GM18867 (cell line): ENCODE measurements at regions not wholly inside any gene's neighbourhood (a gene's known extent, or its start where the extent isn't known, plus 50 kb on each side); places are given as distances from the start of the nearest gene placed in this dataset.

Experiments used
- ATAC-seq: cut with Tn5 transposase; IDR thresholded peaks from one replicate; pipeline ENCODE4 v1.9.1; 2021; ENCODE audit warnings: mild to moderate bottlenecking, moderate library complexity; ENCODE audit not compliant: unreplicated experiment

DNA sequence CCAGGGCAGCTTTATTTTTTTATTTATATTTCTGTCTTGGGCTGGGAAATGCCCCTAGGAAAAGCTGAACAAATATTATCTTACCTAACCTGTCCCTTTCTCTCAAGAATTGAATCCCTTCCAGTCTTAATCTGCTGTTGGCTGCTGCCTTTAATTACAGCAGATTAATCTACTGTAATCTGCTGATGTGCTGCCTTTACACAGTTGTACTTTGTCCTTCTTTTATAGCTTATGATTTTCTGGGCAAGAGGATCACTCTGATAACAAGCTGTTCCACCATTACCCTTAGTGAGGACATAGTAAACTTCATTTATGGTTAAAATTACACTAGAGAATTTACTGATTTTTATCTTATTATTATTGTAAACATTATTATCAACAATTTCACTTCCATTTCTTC is 234.5 kb upstream of the MAN1A1 start:
- ATAC-seq: no peak

- no peak for ATAC-seq
These were observed 231.7 kb upstream of the MAN1A1 start for GRCh38 chr6:119581220-119581619.

DNA sequence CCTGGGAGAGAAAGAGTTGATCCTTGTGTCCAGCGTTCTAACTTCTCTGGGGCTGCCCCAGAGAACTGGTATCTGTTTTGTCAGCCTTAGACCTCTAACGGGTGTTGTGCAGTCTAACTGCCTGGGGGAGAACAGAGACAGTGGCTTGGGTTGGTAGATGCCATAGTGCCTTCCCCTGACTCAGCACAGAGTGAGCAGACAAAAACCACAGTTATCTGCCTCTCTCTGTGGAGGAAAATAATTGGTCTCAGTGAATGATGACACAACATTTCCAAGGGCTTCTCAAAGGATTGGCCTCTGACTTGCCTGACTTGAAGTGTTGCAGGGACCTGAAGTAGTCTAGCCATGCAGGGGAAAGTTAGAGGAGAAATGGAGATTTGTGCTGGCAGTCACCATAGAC is 226.2 kb upstream of the MAN1A1 start:
- no peak for ATAC-seq

DNA sequence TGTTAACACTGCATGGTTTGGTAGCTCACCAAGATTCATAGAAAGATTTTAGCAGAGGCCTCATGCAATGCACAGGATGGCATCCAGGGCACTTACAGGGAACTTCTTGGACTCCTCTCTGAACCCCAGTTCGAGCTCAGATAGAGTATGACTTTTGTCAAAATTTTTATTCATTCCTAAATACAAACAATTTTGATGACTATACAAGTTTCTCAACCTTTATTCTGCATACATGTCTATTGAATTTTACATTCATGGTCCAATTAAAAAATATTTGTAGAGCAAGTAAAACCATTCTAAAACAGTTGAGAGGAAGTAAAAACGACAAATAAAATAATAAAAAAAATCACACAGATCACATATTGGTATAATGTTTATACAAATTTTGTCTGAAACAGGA is 219.0 kb upstream of the MAN1A1 start:
- no peak for ATAC-seq

- no peak for ATAC-seq
These were observed 217.1 kb upstream of the MAN1A1 start for GRCh38 chr6:119566546-119567260.

GRCh38 chr6:119565893-119566292 is 216.3 kb upstream of the MAN1A1 start:
- ATAC-seq: no peak

- ATAC-seq: no peak
These were observed 212.6 kb upstream of the MAN1A1 start for GRCh38 chr6:119562168-119562567.

DNA sequence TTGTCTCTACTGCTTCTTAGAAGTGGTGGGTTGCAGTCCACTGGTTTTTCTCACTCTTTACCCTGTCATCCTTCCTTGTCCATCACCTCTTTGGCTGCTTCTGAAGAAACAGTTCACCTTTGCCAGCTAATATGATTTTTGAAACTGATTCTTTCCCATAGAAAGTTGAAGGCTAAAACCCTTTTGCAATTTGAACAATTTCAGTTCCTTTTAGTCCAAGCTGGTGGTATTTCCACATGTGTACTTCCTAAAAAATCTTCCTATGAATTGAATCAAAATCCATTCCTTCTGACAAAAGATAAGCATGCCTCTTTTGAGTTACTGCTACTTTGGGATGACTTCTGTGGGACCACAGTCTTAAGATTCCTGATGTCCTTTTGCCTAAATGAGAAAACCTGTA is 210.0 kb upstream of the MAN1A1 start:
- ATAC-seq: no peak

DNA sequence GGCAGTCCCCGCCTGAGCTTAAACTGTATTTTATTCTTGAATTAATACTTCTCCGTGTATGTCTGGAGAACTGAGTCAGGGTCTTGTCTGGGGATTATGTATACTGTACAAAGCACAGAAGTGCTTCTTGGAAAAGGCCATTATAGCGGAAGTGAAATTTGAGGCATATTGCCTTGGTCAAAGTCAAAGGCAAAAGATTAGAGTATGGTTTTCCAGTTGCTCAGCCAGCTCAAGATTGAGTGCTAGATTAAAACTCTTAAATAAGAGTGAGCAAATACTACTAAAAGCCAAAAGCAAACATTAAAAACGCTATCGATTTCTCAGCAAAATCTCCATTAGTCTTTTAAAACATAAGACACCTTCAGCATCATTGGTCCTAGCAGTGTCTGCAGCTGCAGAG is 207.7 kb upstream of the MAN1A1 start:
- no peak for ATAC-seq

GRCh38 chr6:119552021-119552420 is 202.5 kb upstream of the MAN1A1 start:
- no peak for ATAC-seq

GRCh38 chr6:119547024-119547423 is 197.5 kb upstream of the MAN1A1 start:
- ATAC-seq: no peak

GRCh38 chr6:119545245-119545644 is 195.7 kb upstream of the MAN1A1 start:
- ATAC-seq: no peak

DNA sequence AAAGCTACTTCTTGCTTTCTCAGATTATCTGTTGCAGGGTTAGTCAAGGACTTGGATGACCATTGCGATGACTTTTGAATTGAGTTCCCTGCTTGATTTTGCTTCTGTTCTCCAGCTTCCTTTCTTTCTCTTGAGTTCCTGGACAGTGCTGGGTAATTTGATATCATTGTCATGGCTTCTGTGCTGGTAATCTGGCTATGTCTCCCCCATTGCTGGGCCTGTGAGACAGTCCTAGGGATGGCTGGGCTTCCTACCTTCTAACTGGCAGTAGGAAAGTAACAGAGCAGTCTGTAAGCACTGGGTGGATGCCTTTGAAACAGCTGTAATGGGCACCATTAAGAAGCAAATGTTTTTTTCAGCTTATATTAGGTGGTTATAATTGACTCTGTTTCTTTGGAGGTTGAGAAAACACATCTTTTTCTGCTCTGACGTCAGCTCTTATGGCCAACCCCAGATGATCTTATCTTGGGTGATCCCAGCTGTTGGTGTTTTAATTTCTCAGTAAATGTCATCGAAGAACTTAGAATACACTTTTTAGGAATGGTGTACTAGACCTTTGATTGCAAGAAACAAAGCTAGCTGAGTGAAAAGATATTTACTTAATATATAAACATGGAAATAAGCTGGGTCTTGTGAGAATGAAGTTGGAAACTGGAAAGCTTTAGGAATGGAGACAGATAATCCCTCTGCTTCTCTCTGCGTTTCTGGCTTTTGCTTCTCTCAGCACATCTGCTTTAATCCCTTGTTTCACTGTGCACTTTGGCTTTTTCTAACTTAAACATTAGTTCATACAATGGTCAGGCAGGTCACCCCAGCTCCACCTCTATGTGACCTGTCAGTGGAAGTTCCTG is 195.0 kb upstream of the MAN1A1 start:
- ATAC-seq: no peak

DNA sequence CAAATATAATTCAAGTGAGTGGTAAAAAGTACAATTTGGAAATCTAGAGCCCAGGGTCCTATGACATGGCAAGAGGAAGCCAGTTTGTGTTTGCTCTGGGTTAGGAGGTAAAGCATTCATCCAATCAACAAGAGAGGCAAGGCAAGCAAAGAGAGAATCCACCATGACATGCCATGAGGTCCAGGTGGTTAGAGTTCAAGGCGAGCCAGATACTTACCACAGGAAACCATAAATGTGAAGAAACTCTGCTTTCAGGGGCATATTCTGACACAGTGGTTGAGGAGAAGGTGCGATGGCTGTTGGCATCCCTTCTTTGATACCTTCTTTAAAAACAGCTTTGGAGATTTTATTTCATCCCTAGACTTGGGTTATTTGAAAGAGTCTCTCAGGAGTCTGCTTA is 193.8 kb upstream of the MAN1A1 start:
- no peak for ATAC-seq

GRCh38 chr6:119542037-119542436 is 192.5 kb upstream of the MAN1A1 start:
- ATAC-seq: no peak

- no peak for ATAC-seq
These were observed 191.8 kb upstream of the MAN1A1 start for GRCh38 chr6:119541132-119541905.

DNA sequence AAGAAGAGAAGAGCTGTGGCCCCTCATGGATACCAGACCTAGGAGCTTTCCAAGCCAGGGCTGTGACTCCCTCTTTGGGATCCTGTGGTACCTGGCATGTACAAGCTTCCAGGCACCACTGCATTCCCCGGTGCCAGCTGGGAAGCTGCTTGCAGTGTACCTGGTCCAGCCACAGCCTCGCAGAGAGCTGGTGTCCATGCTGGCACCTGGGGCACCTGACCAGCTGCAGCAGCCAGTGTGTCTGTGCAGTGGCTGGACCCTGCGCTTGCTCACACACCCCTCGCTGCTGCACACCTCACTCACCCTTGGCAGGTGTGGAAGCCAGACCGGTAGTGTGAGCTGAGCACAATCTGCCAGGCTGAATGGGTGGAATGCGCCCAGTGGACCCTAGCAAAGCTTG is 190.9 kb upstream of the MAN1A1 start:
- ATAC-seq: no peak

GRCh38 chr6:119539066-119539746 is 189.6 kb upstream of the MAN1A1 start:
- no peak for ATAC-seq

GRCh38 chr6:119536666-119537065 is 187.1 kb upstream of the MAN1A1 start:
- ATAC-seq: no peak

DNA sequence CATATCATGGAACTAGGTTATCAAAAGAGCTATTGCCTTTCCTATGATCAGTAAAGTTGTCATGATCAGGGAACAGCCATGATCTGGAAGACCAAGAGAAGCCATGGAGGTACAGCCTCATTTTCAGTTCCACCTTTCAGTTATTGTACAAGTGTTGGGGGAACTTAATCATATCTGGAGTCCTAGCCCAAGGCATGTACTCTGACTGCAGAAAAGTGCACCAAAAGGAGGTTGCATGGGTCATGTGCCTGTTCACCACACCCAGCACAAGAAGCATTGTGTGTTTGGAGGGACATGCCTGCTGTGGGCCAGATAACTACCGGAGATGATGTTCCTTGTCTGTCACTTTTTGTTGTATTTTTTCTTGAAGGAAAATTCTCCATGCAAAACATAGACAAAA is 185.8 kb upstream of the MAN1A1 start:
- peak; percentile 45 for ATAC-seq
